HG02763 (cell line): ENCODE measurements at regions not wholly inside any gene's neighbourhood (a gene's known extent, or its start where the extent isn't known, plus 50 kb on each side); places are given as distances from the start of the nearest gene placed in this dataset.

Experiments
- ATAC-seq: cut with Tn5 transposase; IDR thresholded peaks from one replicate; pipeline ENCODE4 v1.9.1; 2021; ENCODE audit warnings: mild to moderate bottlenecking, moderate library complexity; ENCODE audit not compliant: unreplicated experiment

DNA sequence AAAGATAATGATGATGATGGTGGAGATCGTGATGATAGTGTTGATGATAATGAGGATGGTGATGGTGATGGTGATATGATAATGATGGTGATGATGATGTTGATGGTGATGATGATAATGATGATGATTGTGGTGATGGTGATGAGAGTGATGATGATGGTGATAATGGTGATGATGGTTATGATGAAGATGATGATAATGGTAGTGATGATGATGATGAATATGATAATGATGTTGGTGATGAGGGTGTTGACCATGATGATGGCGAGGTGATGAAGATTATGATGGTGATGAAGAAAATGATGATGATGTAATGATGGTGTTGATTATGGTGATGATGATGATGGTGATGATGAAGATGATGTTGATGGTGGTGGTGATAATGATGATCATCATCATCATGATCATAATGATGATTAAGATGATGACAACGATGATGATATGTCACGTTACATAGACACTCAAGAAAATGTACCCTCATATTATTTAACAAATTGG, 1106.4 kb downstream of the NLGN4X start:
- no peak for ATAC-seq

DNA sequence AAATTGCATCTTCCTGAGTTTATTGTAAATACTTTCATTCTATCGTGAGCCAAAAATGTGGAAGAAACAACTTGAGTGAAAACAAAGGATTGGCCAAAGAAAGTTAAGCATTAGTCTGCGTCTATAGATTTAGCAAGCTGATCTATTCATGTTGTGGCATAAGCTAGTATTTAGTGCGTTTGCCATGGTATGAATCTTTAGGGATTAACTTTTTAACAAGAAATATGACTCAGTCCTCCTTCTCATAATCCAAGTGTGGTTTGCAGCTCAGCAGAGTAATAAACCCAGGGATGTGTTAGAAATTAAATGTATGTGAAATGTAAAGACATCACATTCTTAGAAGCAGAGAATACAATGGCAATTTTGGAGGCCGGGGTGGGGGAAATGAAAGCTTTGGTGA, 1110.9 kb downstream of the NLGN4X start:
- no peak for ATAC-seq

DNA sequence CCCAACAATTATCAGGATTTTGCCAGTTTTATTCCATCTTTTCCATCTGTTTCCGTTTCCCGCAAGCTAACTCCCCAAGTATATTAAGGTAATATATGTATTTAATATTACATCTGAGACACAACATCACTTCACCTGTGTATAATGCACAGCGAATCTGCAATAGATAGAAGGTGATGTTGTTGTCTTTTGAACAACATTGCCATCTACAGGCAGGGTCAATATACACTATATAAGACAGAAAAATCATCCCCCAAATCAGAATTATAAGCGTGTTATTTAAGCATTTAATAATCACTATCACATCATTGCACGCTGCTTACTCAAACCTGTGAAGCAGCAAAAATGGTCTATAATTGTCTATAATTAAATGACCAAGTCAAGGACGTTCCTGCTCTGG, 1115.5 kb downstream of the NLGN4X start:
- ATAC-seq = no peak

DNA sequence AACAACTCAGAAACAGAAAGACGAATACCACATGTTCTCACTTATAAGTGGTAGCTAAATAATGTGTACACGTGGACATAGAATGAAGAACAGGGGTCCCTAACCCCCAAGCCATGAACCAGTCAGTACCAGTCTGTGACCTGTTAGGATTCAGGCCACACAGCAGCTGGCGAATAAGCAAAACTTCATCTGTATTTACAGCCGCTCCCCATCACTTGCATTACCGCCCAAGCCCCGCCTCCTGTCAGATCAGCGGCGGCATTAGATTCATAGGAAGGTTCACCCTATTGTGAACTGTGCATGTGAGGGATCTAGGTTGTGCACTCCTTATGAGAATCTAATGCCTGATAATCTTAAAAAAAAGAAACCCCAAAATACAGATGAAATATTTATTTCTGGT, 1128.7 kb downstream of the NLGN4X start:
- ATAC-seq = no peak

GRCh38 chrX:5086388-5086787, 1142.3 kb downstream of the NLGN4X start:
- no peak for ATAC-seq

GRCh38 chrX:5084279-5084678, 1144.4 kb downstream of the NLGN4X start:
- ATAC-seq = no peak

- ATAC-seq = no peak
Observed at GRCh38 chrX:5082705-5083104, 1146.0 kb downstream of the NLGN4X start.

DNA sequence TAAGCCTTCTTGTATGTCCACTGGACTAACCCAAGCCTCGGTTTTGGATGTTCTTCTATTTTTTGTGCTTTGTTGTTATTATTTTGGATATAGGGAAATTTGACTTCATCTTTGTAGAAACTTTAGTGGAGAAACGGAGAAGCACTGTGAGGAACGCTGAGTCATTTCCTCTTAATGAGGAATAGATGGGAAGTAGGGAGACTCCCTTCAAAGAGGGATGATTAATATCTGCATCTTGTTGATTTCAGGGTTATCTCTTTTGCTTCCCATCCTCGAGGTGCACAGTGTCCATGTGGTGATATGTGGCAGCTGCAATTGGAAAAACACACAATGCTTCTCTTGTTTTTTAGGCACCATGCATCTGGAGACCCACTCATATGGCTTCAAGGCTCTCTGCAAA, 1147.9 kb downstream of the NLGN4X start:
- no peak for ATAC-seq

DNA sequence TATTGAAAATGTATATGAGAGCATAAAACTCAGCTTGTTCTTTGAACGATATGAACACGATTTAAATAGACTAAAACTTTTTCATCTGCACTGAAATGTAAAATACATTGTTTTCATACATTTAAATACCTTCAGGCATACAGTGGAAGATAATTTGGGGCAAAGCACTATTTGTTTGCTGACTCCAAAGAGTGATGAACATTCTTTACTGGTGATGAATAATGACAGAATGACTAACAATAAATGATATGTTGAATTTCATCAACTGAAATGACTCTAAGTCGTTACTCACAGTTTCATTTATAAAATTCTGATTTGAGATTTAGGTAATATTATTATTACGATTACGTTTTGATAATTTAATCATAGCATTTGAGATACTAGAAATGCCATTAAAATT, 1160.1 kb downstream of the NLGN4X start:
- ATAC-seq = no peak

- ATAC-seq = no peak
Observed at GRCh38 chrX:5057786-5058185, 1170.9 kb downstream of the NLGN4X start.

DNA sequence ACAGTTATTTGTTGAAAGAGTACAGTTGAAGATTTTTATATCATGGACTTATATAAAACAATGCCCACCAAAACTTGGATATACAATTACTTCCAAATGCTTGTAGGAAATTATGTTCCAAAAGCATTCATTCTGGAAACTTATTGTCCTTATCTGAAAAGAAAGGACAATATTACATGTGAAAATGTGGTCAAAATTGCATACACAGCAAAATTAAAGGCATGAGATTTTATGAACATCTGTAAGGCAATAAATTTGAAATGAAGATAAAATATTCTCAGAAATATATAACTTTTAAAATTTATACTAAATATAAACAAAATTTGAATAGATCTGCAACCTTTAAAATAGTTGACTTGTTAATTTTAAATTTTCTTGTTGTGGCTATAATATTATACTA, 1173.8 kb downstream of the NLGN4X start:
- ATAC-seq = no peak

- ATAC-seq = no peak
Observed at GRCh38 chrX:5051831-5052491, 1176.7 kb downstream of the NLGN4X start.

- no peak for ATAC-seq
Observed at GRCh38 chrX:5042563-5042962, 1186.1 kb downstream of the NLGN4X start.

DNA sequence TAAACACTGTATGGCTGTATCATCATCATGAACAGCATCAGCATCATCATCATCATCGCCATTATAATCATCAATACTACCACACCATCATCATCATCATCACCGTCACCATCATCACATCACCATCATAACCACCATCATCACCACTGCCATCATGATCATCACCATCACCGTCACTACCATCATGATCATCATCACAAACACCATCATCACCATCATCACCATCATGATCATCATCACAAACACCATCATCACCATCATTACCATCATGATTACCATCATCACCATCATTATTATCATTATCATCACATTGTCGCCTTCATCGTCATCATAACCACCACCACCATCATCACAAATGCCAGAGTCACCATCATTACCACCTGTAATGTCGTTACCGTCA, 1196.9 kb downstream of the NLGN4X start:
- ATAC-seq = no peak

GRCh38 chrX:5015451-5015850, 1213.2 kb downstream of the NLGN4X start:
- ATAC-seq = no peak

DNA sequence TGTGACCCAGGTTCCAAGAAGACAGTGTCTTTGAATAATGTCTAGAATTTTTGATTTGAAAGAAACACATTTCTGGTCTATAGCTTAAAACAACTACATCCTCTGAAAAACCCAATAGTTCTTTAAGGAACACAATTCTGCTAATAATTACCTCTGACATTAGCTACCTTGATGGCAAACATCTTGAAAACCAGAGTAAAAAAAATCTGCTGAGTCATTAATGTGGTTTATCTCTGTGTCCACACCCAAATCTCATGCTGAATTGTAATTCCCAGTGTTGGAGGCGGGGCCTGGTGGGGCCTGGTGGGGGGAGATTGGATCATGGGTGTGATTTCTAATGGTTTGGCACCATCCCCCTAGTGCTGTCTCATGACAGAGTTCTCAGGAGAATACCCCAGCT, 1233.8 kb downstream of the NLGN4X start:
- no peak for ATAC-seq

- no peak for ATAC-seq
Observed at GRCh38 chrX:4978613-4979012, 1250.1 kb downstream of the NLGN4X start.

- ATAC-seq = no peak
Observed at GRCh38 chrX:4971646-4972045, 1257.0 kb downstream of the NLGN4X start.

GRCh38 chrX:4964112-4964511, 1250.7 kb upstream of the PRKX start:
- ATAC-seq = no peak

- no peak for ATAC-seq
Observed at GRCh38 chrX:4963432-4963831, 1250.0 kb upstream of the PRKX start.

DNA sequence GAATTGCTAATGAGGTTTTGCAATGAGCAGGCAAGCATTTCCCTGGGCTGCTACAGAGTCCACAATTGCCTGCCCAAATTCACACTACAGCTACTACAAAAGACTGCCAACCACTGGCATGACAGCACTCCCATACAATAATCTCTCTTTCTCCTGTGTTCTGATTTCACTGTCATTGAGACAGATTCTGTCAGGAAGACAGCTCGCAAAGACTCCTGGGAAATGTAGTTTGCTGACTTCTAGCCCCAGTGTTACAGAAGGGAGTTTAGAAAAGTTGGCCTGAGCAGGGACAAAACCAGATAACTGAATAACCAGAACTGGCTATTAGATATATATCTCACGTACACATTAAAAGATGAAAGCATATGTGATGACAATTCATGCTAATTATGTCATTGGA, 1231.3 kb upstream of the PRKX start:
- no peak for ATAC-seq

DNA sequence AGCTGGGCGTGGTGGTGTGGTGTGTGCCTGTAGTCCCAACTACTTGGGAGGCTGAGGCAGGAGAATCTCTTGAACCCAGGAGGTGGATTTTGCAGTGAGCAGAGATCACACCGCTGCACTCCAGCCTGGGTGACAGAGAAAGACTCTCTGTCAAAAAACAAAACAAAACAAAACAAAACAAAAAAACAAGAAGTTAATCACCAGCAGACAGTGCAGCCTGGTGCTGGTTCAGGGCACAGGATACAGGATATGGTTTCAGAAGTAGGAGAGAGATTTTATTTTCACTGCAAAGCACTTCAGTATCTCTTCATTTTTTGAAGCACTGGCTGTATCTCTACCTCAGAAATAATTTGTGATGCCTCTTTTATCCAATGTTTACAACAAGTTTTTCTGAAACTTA, 1222.9 kb upstream of the PRKX start:
- no peak for ATAC-seq

- ATAC-seq = no peak
Observed at GRCh38 chrX:4935846-4936245, 1222.4 kb upstream of the PRKX start.
